ENCODE measurements at regions not wholly inside any gene's neighbourhood (a gene's known extent, or its start where the extent isn't known, plus 50 kb on each side); places are given as distances from the start of the nearest gene placed in this dataset.
A peak's percentile ranks its signal among the peaks of the same experiment; 100 is the strongest.
"Not testable (repeated sequence)": the region's sequence is repeated elsewhere in the genome, so short reads cannot be mapped to it uniquely, and the experiment has no call there.

- no peak for DNase-seq
Observed at GRCh38 chr9:27673641-27674040, 100.4 kb upstream of the C9orf72 start.

- DNase-seq = no peak
Observed at GRCh38 chr9:27675354-27675753, 102.1 kb upstream of the C9orf72 start.

GRCh38 chr9:27676827-27677226 is 103.5 kb upstream of the C9orf72 start:
- DNase-seq = no peak

- DNase-seq = no peak
Observed at GRCh38 chr9:27679338-27679737, 106.1 kb upstream of the C9orf72 start.

GRCh38 chr9:27683181-27683580 is 109.9 kb upstream of the C9orf72 start:
- DNase-seq = no peak

GRCh38 chr9:27688954-27689353 is 115.7 kb upstream of the C9orf72 start:
- DNase-seq = no peak

GRCh38 chr9:27690816-27691215 is 117.5 kb upstream of the C9orf72 start:
- not testable (repeated sequence) for DNase-seq

GRCh38 chr9:27699621-27700020 is 126.3 kb upstream of the C9orf72 start:
- DNase-seq = no peak

- peak; percentile 39 to 65 (median 52) for DNase-seq
Observed at GRCh38 chr9:27701016-27701415, 127.7 kb upstream of the C9orf72 start.

- peak; percentile 79 to 87 (median 84) for DNase-seq
Observed at GRCh38 chr9:27701587-27701986, 128.3 kb upstream of the C9orf72 start.

GRCh38 chr9:27703216-27703980 is 130.1 kb upstream of the C9orf72 start:
- peak in 2 of 4 experiments; percentile 50 to 56 for DNase-seq

GRCh38 chr9:27711241-27711640 is 138.0 kb upstream of the C9orf72 start:
- DNase-seq = no peak

GRCh38 chr9:27712806-27713205 is 139.5 kb upstream of the C9orf72 start:
- DNase-seq = no peak

GRCh38 chr9:27714388-27714787 is 141.1 kb upstream of the C9orf72 start:
- DNase-seq = no peak

- DNase-seq = peak in 2 of 4 experiments; percentile 28 to 38
Observed at GRCh38 chr9:27715651-27716050, 142.4 kb upstream of the C9orf72 start.

GRCh38 chr9:27717991-27718390 is 144.7 kb upstream of the C9orf72 start:
- no peak for DNase-seq

GRCh38 chr9:27719711-27720110 is 146.4 kb upstream of the C9orf72 start:
- DNase-seq = peak in 2 of 4 experiments; percentile 46 to 55

GRCh38 chr9:27722866-27723265 is 149.6 kb upstream of the C9orf72 start:
- DNase-seq = peak; percentile 23 to 60 (median 48)

GRCh38 chr9:27726244-27727081 is 153.2 kb upstream of the C9orf72 start:
- peak; percentile 86 to 92 (median 88) for DNase-seq

GRCh38 chr9:27732494-27732893 is 159.2 kb upstream of the C9orf72 start:
- DNase-seq = no peak

- no peak for DNase-seq
Observed at GRCh38 chr9:27743490-27743889, 170.2 kb upstream of the C9orf72 start.

- DNase-seq = no peak
Observed at GRCh38 chr9:27747450-27747849, 174.2 kb upstream of the C9orf72 start.

- no peak for DNase-seq
Observed at GRCh38 chr9:27749838-27750237, 176.6 kb upstream of the C9orf72 start.

GRCh38 chr9:27750566-27750965 is 177.3 kb upstream of the C9orf72 start:
- DNase-seq = no peak

All from suppressor macrophage (primary cell).